SH-SY5Y (cell line): ENCODE measurements at regions not wholly inside any gene's neighbourhood (a gene's known extent, or its start where the extent isn't known, plus 50 kb on each side); places are given as distances from the start of the nearest gene placed in this dataset.

Experiments used
- GATA2 ChIP-seq: IDR thresholded peaks from 2 replicates; pipeline ENCODE4 v1.6.1; 2011; ENCODE audit warnings: mild to moderate bottlenecking, low read depth, low read length
- GATA3 ChIP-seq: IDR thresholded peaks from 2 replicates; pipeline ENCODE4 v1.6.1; 2011; ENCODE audit warnings: low read depth, mild to moderate bottlenecking, low read length, moderate library complexity

- TF ChIP-seq GATA3 (no peak), GATA2 (no peak)
Observed at GRCh38 chr9:102209176-102209575, 470.7 kb upstream of the GRIN3A start.
